Peyer's patch (tissue), 4 donors: ENCODE measurements at regions not wholly inside any gene's neighbourhood (a gene's known extent, or its start where the extent isn't known, plus 50 kb on each side); places are given as distances from the start of the nearest gene placed in this dataset.

Source experiments
- POLR2A ChIP-seq, 2 donors: fragments of 450-650 bp; IDR thresholded peaks; one replicate each; pipeline ENCODE4 v1.5.1; 2017; ENCODE audit warnings: antibody characterized with exemption in 2 of 2, mild to moderate bottlenecking in 2 of 2, moderate library complexity in 2 of 2
- TF ChIP-seq, protein P1 (sequence below), 6 experiments: fragments of 450-650 bp in 4 of 6; fragments of 200-600 bp in 2 of 6; sonication (generic) in 1 of 6; IDR thresholded peaks; one replicate each; pipeline ENCODE4 v1.5.1; 2017 to 2019; ENCODE audit warnings: antibody characterized with exemption in 6 of 6, mild to moderate bottlenecking in 3 of 6, moderate library complexity in 1 of 6

DNA sequence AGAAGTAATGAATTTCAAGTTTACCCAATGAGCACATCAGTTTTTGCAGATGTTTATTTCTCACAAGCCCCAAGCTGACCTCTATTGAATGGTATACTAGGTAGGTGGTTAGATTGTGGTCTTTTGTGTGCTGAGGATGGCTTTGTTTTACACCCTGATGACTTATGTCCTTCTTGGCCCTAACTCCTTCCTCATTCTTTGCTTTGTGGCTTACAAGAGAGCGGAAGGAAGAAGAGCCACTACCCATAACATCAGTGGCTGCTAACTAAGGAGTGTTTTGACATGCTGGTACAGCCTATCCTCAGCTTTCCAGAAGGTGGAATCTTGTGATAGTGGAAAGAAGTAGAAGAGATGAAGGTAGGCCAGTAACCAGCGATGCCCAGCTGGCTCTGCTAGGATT lies 85.7 kb upstream of the NTRK2 start:
- TF ChIP-seq, protein P1, sequence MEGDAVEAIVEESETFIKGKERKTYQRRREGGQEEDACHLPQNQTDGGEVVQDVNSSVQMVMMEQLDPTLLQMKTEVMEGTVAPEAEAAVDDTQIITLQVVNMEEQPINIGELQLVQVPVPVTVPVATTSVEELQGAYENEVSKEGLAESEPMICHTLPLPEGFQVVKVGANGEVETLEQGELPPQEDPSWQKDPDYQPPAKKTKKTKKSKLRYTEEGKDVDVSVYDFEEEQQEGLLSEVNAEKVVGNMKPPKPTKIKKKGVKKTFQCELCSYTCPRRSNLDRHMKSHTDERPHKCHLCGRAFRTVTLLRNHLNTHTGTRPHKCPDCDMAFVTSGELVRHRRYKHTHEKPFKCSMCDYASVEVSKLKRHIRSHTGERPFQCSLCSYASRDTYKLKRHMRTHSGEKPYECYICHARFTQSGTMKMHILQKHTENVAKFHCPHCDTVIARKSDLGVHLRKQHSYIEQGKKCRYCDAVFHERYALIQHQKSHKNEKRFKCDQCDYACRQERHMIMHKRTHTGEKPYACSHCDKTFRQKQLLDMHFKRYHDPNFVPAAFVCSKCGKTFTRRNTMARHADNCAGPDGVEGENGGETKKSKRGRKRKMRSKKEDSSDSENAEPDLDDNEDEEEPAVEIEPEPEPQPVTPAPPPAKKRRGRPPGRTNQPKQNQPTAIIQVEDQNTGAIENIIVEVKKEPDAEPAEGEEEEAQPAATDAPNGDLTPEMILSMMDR (IDR thresholded peaks at IDR 0.05) = no peak
- no peak for TF ChIP-seq POLR2A (IDR thresholded peaks at IDR 0.05)
